ENCODE measurements at regions not wholly inside any gene's neighbourhood (a gene's known extent, or its start where the extent isn't known, plus 50 kb on each side); places are given as distances from the start of the nearest gene placed in this dataset.

- 60 to 63% (median 60%) methylated on average over 3 of the region's 3 CpGs for WGBS, 3 donors
- no peak for DNase-seq
- H3K27me3 ChIP-seq (ENCODE audit: insufficient read depth in 3 of 3, low read length in 2 of 3): no peaks in the 10 kb centered on the region
- no peak overlapping the region for H3K27ac ChIP-seq
- ATAC-seq: no peak
- no peak overlapping the region for H3K4me3 ChIP-seq
- H3K9me3 ChIP-seq: no peaks in the 10 kb centered on the region
- intact Hi-C loops (cut with DNase I): no loop called here
- no peaks in the 10 kb centered on the region for H3K36me3 ChIP-seq (ENCODE audit: insufficient read depth in 1 of 2, low read depth in 1 of 2)
- H3K4me1 ChIP-seq: no peaks in the 10 kb centered on the region
- no peak for TF ChIP-seq CTCF (IDR thresholded peaks at IDR 0.05)
Observed at GRCh38 chr2:107589079-107589491, 237.6 kb upstream of the RGPD4 start.

GRCh38 chr2:107591561-107592279 lies 235.0 kb upstream of the RGPD4 start:
- H3K27ac ChIP-seq: no peak overlapping the region
- no peak for ATAC-seq
- intact Hi-C loops (cut with DNase I): no loop called here
- H3K4me3 ChIP-seq: no peak overlapping the region
- TF ChIP-seq CTCF (IDR thresholded peaks at IDR 0.05): no peak
- H3K4me1 ChIP-seq: no peaks in the 10 kb centered on the region
- no peaks in the 10 kb centered on the region for H3K36me3 ChIP-seq (ENCODE audit: insufficient read depth in 1 of 2, low read depth in 1 of 2)
- H3K9me3 ChIP-seq: no peaks in the 10 kb centered on the region
- DNase-seq: no peak
- no peaks in the 10 kb centered on the region for H3K27me3 ChIP-seq (ENCODE audit: insufficient read depth in 3 of 3, low read length in 2 of 3)
- 71 to 74% (median 74%) methylated on average over 3 of the region's 3 CpGs for WGBS, 3 donors

DNA sequence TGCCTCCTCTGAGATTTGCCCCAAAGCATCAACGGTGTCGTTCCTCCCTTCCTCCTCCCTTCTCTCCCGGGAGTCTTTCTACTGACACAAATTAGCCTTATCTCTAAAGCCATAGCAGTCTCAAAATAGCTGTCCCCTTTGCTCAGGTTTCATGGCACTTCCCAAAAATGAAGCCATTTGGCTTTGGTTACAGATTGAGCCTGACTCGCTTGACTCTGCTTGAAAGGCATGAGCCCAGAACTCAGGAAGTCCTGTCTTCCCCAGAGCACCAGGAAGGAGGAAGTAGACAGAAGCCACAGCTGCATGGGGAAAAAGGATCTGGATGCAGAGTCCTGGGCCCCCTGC lies 234.4 kb upstream of the RGPD4 start:
- Histone ChIP-seq H3K27ac (no peak overlapping the region), H3K36me3 (ENCODE audit: insufficient read depth in 1 of 2, low read depth in 1 of 2) (no peaks in the 10 kb centered on the region), H3K9me3 (no peaks in the 10 kb centered on the region), H3K4me3 (no peak overlapping the region), H3K4me1 (no peaks in the 10 kb centered on the region), H3K27me3 (ENCODE audit: insufficient read depth in 3 of 3, low read length in 2 of 3) (no peaks in the 10 kb centered on the region)
- no peak for ATAC-seq
- intact Hi-C loops (cut with DNase I): no loop called here
- TF ChIP-seq CTCF (IDR thresholded peaks at IDR 0.05): no peak
- WGBS, 3 donors: 11 to 19% (median 17%) methylated on average over 4 of the region's 4 CpGs
- no peak for DNase-seq

GRCh38 chr2:107595285-107595684 lies 231.4 kb upstream of the RGPD4 start:
- Histone ChIP-seq H3K36me3 (ENCODE audit: insufficient read depth in 1 of 2, low read depth in 1 of 2) (no peaks in the 10 kb centered on the region), H3K27me3 (ENCODE audit: insufficient read depth in 3 of 3, low read length in 2 of 3) (no peaks in the 10 kb centered on the region), H3K4me3 (no peak overlapping the region), H3K27ac (no peak overlapping the region), H3K4me1 (no peaks in the 10 kb centered on the region), H3K9me3 (no peaks in the 10 kb centered on the region)
- WGBS, 3 donors: 81 to 89% (median 82%) methylated on average over 5 of the region's 5 CpGs
- ATAC-seq (no peak), DNase-seq (no peak)
- no peak for TF ChIP-seq CTCF (IDR thresholded peaks at IDR 0.05)
- intact Hi-C loops (cut with DNase I): no loop called here

GRCh38 chr2:107595749-107596148 lies 230.9 kb upstream of the RGPD4 start:
- no peaks in the 10 kb centered on the region for H3K9me3 ChIP-seq
- intact Hi-C loops (cut with DNase I): no loop called here
- DNase-seq (no peak), ATAC-seq (no peak)
- no peaks in the 10 kb centered on the region for H3K4me1 ChIP-seq
- no peaks in the 10 kb centered on the region for H3K36me3 ChIP-seq (ENCODE audit: insufficient read depth in 1 of 2, low read depth in 1 of 2)
- no peaks in the 10 kb centered on the region for H3K27me3 ChIP-seq (ENCODE audit: insufficient read depth in 3 of 3, low read length in 2 of 3)
- TF ChIP-seq CTCF (IDR thresholded peaks at IDR 0.05): no peak
- H3K4me3 ChIP-seq: no peak overlapping the region
- no peak overlapping the region for H3K27ac ChIP-seq
- WGBS, 3 donors: 43 to 57% (median 53%) methylated on average over 4 of the region's 4 CpGs

Measured in psoas muscle (tissue), 7 donors.